HG02981 (cell line): ENCODE measurements at regions not wholly inside any gene's neighbourhood (a gene's known extent, or its start where the extent isn't known, plus 50 kb on each side); places are given as distances from the start of the nearest gene placed in this dataset.
A peak's percentile ranks its signal among the peaks of the same experiment; 100 is the strongest.

Source experiments
- ATAC-seq: cut with Tn5 transposase; IDR thresholded peaks from one replicate; pipeline ENCODE4 v1.9.1; 2021; ENCODE audit warnings: mild to moderate bottlenecking, moderate library complexity; ENCODE audit not compliant: unreplicated experiment

GRCh38 chr6:23446469-23446967, 679.5 kb upstream of the NRSN1 start:
- no peak for ATAC-seq

DNA sequence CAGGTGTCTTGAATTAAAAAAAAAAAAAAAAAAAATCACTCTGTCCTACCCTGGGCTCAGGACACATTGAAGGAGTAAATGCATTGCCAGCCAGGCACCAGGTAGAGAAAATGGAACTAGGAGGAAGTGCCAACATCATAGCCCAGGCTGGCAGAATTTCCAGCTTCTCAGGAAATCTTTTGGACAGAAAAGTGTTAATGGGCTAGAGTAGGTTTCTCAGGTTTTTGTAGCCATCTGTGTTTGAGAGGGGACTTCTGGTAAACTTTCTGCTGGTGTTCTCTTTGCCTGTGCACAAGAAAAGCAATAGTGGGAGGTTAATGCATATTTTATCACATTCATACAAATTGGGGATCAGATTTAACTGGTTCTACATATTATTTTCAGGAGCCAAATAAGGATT, 678.3 kb upstream of the NRSN1 start:
- ATAC-seq = no peak

- no peak for ATAC-seq
These were observed 677.7 kb upstream of the NRSN1 start for GRCh38 chr6:23448281-23448680.

GRCh38 chr6:23454080-23454976, 671.7 kb upstream of the NRSN1 start:
- ATAC-seq = no peak

DNA sequence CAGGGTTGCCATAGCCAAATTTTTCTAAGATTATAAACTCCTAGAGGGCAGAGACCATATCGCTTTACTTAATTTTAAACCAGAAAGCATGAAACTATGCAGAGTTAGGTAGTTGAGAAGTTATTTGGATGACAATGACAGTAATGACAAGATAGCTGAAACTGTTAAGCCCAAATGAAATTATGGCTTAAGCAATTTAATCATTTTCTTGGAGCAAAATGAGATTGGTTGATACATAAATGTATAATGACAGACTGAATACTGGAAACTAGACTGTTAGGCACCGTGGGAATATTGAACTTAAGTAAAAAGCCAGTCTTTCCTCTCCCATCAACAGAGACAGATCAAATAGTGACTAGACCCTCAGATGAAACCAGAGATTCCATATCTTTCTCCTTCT, 670.3 kb upstream of the NRSN1 start:
- no peak for ATAC-seq

- no peak for ATAC-seq
These were observed 669.6 kb upstream of the NRSN1 start for GRCh38 chr6:23456396-23456795.

GRCh38 chr6:23457321-23457720, 668.7 kb upstream of the NRSN1 start:
- ATAC-seq = no peak

GRCh38 chr6:23465912-23466311, 660.1 kb upstream of the NRSN1 start:
- ATAC-seq = no peak

GRCh38 chr6:23477586-23477985, 648.4 kb upstream of the NRSN1 start:
- ATAC-seq = no peak

GRCh38 chr6:23478312-23478711, 647.7 kb upstream of the NRSN1 start:
- no peak for ATAC-seq

DNA sequence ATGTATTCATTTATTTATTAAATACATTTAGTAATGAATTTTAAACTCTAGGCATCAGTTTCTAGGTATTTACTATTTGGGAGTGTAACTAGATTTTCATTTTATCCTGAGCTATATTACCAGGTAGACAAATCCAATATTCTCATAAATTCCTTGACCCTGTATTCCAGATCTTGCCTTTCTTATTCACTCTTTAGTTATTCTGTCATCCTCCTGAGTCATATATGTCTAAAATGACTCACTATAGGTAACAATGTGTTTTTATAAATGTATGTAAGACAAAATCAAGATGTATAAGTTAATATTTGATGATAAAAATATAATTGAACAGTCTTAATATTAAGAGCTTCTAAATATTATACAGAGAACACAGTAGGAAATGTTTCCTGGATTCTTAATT, 642.1 kb upstream of the NRSN1 start:
- ATAC-seq = no peak

DNA sequence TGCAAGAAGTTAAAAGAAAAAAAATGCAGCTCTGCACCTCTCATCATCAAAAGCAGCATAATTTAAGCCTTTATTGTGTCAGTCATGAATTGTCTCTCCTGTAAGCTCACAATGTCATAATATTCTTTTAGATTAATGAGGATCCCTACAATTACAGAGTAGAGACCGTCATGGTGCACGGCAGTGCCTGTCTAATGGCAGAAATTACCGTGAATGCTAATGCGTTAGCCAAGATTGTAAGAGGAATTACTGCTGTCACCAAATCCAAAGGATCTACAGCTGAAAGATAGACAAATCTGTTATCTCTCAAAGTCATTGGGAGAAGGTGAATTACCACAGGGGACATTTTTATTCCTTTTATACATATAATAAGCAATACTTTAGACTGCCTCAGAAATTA, 631.6 kb upstream of the NRSN1 start:
- ATAC-seq = no peak

- ATAC-seq = no peak
These were observed 628.0 kb upstream of the NRSN1 start for GRCh38 chr6:23498013-23498412.

- ATAC-seq = no peak
These were observed 626.5 kb upstream of the NRSN1 start for GRCh38 chr6:23499549-23499948.

GRCh38 chr6:23503173-23503572, 622.8 kb upstream of the NRSN1 start:
- peak; percentile 67 for ATAC-seq

DNA sequence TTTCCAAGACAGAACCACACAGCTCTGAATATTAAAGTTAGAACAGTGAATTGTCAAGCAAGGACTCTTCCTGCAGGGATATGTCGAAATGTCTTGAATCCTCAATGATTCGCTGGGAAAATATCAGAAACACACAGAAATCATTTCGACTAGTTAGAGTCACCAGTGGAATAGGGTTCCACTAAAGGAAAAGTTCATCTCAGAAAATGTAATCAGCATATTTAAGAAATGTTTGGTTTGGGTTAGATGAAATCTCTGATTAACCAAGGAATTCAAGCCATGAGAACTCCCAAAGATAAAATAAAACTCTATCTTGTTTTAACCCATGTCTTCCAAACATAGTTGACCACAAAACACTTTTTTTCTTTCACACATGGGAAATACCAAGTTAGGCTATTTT, 621.0 kb upstream of the NRSN1 start:
- no peak for ATAC-seq

- no peak for ATAC-seq
These were observed 615.1 kb upstream of the NRSN1 start for GRCh38 chr6:23510778-23511510.

DNA sequence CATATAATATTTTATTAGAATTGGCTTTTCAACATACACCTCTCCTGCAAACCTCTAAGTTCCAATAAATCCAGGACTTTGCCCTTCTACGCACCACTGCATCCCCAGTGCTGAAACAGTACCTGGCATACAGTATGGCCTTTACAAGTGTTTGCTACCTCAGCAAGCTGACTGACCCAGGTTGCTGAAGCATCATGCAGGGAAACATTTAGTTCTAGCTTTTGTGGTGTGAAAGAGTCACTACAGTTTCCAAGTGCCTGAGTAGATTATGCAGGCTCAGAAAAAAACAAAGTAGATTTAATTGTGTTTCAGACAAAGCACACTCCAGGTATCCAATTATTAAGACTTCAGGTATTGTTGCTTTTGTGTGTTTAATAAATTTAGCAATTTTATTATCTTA, 614.2 kb upstream of the NRSN1 start:
- no peak for ATAC-seq

DNA sequence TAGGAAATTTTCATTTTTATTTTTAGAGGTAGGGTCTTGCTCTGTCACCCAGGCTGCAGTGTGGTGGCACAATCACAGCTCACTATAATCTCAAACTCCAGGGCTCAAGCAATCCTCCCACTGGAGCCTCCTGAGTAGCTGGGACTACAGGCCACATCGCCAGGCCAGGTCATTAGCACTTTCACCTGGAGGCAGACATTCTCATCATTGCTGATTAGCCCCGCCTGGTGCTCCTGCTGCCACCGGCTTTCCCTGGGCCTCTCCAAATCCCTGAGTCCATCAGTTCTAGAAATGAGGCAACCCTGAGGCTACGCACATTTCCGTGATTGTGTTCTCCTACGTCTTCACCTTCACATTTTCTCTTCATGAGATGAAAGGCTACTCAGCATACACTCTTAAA, 607.7 kb upstream of the NRSN1 start:
- ATAC-seq = no peak

DNA sequence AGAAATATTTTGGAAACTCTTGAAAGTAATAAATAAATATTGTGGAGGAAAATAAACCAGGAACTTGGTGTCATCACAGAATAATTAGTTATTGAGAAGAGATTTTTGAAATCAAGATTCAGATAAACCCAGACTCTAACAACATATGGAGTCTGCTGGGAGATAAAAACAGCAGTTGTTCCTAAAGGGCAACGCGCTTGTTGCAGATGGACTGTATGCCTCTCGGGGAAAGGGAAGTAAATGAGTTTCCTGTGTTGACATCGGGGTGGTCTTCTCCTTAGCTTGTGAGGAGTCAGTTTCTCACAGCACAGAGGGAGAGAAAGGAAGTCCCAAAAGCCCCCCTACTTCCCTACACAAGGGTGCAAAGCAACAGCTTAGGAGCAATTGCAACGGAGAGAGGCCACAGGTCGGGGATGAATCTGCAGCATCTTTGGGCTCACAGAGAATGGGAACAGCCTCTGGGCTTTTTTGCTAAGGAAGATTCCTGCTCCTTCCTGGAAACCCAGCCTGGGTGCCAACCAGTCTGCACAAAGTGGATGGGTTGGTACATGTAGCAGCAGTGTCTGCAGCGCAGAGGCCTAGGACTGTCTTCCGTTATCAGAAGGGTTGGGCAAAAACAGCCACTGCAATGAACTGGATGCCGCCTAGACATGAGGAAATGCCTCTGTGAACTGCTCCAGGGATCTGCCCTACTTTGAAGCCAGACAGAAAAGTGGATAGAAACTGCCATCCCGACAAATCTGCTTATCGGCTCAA, 603.0 kb upstream of the NRSN1 start:
- no peak for ATAC-seq

- ATAC-seq = no peak
These were observed 602.2 kb upstream of the NRSN1 start for GRCh38 chr6:23523771-23524170.
